ENCODE measurements at regions not wholly inside any gene's neighbourhood (a gene's known extent, or its start where the extent isn't known, plus 50 kb on each side); places are given as distances from the start of the nearest gene placed in this dataset.

DNA sequence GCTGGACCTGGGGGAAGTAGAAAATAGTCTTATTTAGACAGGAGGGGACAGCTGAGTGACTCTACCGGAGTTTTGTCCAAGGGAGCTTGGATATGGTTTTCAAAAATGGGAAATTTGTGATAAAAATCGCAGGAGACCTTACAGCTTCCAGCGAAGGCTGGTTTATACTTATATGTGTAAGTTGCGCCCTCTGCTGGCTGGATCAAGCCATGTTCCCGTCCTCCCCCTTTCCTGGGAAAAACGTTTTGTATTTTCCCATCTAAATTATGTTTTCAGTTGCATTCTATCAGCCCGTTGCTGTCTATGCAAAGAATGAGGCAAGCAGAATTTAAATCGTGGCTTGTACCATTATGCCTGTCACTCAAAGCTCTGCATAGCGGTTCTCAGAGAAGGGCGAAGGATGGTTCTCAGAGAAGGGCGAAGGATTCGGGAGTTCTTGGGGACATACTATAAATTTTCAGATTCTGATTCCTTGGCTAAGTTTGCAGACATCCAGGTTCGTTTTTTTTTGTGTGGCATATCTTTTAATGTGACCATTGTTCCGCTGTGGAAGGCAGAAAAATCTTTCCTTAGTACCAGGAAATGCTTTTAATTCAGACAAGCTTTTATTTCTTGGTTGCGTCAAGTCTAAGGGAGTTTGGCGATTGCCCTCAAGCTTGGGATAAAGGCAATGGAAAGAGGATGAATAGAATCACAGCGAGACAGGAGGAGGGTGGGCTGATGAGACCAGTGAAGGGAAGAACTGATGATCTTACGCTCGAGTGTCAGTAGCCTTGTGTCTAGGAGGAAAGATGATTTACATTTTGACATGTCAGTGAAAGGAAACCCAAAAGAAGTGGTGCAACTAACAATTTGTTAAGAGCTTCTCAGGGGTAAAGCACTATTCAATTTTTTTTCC, 128.5 kb upstream of the ARX start:
- no peaks in the 10 kb centered on the region for H3K36me3 ChIP-seq
- WGBS, 2 donors, result 7 to 23% methylated on average over 18 to 19 of the region's 19 CpGs
- DNase-seq (ENCODE audit: low spot score in 2 of 2), result peak; percentile 49 to 68
- H3K27ac ChIP-seq, result no peak overlapping the region
- no peaks in the 10 kb centered on the region for H3K9me3 ChIP-seq
- TF ChIP-seq POLR2A (IDR thresholded peaks at IDR 0.05), result no peak
- TF ChIP-seq, protein P1, sequence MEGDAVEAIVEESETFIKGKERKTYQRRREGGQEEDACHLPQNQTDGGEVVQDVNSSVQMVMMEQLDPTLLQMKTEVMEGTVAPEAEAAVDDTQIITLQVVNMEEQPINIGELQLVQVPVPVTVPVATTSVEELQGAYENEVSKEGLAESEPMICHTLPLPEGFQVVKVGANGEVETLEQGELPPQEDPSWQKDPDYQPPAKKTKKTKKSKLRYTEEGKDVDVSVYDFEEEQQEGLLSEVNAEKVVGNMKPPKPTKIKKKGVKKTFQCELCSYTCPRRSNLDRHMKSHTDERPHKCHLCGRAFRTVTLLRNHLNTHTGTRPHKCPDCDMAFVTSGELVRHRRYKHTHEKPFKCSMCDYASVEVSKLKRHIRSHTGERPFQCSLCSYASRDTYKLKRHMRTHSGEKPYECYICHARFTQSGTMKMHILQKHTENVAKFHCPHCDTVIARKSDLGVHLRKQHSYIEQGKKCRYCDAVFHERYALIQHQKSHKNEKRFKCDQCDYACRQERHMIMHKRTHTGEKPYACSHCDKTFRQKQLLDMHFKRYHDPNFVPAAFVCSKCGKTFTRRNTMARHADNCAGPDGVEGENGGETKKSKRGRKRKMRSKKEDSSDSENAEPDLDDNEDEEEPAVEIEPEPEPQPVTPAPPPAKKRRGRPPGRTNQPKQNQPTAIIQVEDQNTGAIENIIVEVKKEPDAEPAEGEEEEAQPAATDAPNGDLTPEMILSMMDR (IDR thresholded peaks at IDR 0.05), result peak; percentile 40 to 69 (median 64)
- no peak for TF ChIP-seq EP300 (IDR thresholded peaks at IDR 0.05)
- peaks cover 0 to 21% of the 10 kb centered on the region in 2 donors for H3K27me3 ChIP-seq
- no peaks in the 10 kb centered on the region for H3K4me1 ChIP-seq
- H3K4me3 ChIP-seq, result no peak overlapping the region

DNA sequence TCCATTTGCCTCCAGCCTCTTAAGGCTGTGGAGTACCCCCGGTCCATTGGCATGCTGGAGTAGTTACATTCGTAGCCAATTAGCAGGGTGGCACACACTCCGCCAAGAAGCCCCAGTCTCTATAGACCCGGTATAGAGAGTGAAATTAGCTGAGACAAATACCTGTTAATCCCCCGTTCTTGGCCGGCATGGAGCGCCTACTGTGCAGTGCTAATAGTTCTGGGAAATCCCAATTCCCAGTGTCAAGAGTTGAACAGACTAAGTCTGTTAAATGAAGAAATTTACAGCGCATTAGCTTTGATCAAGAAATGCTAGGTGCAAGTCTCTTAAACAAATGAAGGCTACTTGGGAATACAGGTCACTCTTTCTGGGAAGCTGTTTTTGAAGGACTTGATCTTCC, 127.8 kb upstream of the ARX start:
- Histone ChIP-seq H3K4me1 (no peaks in the 10 kb centered on the region), H3K36me3 (no peaks in the 10 kb centered on the region), H3K4me3 (no peak overlapping the region), H3K9me3 (no peaks in the 10 kb centered on the region), H3K27ac (no peak overlapping the region), H3K27me3 (peaks cover 0 to 21% of the 10 kb centered on the region in 2 donors)
- TF ChIP-seq POLR2A (IDR thresholded peaks at IDR 0.05), result no peak
- no peak for TF ChIP-seq EP300 (IDR thresholded peaks at IDR 0.05)
- TF ChIP-seq, protein P1 (IDR thresholded peaks at IDR 0.05), result no peak
- no peak for DNase-seq (ENCODE audit: low spot score in 2 of 2)
- 66 to 77% methylated on average over 8 of the region's 8 CpGs for WGBS, 2 donors

DNA sequence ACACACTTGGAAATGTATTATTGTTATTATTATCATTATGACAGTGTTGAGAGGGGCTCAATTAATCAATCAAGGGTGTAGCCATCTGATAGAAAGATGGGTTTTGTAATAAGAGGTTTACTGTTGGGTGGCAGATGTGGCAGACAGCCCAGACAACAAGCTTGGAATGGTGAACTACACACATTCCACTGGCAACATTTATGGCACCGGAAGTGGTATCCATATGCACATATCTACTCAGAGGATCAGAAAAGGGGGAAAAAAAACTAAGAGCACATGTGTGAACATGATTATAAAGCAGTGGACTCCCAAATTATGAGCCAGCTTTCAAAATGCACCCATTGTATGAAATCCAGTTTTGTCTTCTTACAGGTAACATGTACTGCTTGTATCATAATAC, 125.9 kb upstream of the ARX start:
- WGBS, 2 donors, result 60 to 92% methylated on average over 1 of the region's 1 CpG
- no peaks in the 10 kb centered on the region for H3K9me3 ChIP-seq
- no peak for DNase-seq (ENCODE audit: low spot score in 2 of 2)

DNA sequence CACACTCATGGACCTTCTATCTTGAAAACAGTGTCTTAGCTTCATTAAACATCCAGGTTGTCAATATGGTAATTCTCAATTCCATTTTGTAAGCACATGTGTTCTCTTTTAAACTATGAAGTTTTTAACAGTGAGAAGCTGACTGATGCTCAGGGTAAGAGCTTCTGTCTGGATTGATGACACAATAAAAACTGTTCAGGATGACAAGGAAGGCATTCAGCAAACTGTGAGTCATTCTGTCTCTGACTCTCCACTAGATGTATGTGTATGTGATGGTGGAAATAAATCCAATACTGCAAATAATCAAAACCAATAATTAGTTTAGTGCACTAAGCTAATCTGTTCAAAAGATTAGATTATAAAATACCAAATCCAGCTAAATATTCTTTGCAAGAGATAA, 115.3 kb upstream of the ARX start:
- no peak for TF ChIP-seq POLR2A (IDR thresholded peaks at IDR 0.05)
- no peak for TF ChIP-seq EP300 (IDR thresholded peaks at IDR 0.05)
- TF ChIP-seq, protein P1 (IDR thresholded peaks at IDR 0.05), result no peak
- H3K36me3 ChIP-seq, result no peaks in the 10 kb centered on the region
- no peaks in the 10 kb centered on the region for H3K9me3 ChIP-seq
- H3K27ac ChIP-seq, result no peak overlapping the region
- no peaks in the 10 kb centered on the region for H3K27me3 ChIP-seq
- no peak for DNase-seq (ENCODE audit: low spot score in 2 of 2)
- no peak overlapping the region for H3K4me3 ChIP-seq
- no peaks in the 10 kb centered on the region for H3K4me1 ChIP-seq

More for the DNA sequence above, 125.9 kb upstream of the ARX start:
- Histone ChIP-seq H3K4me1 (no peaks in the 10 kb centered on the region), H3K4me3 (no peak overlapping the region), H3K27me3 (peaks cover 0 to 21% of the 10 kb centered on the region in 2 donors), H3K27ac (no peak overlapping the region), H3K36me3 (no peaks in the 10 kb centered on the region)
- no peak for TF ChIP-seq POLR2A (IDR thresholded peaks at IDR 0.05)
- TF ChIP-seq EP300 (IDR thresholded peaks at IDR 0.05), result no peak
- TF ChIP-seq, protein P1 (IDR thresholded peaks at IDR 0.05), result no peak

DNA sequence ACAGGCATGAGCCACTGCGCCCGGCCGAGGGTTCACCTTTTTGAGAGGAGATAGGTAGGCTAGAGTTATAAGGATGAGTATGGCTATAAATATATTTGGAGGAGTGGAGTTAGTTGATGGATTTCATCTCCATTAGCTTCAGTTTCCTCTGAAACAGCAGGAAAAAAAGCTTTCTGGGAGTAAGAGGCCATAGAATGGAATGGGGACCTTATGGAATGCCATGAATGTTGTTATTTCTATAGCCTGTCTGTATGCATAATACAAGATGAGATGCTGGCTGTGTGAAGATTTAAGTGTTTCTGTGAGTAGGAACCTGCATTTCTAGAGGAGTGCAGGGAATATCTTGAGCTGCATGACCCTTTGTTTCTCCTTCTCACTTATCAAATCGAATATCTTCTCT, 114.9 kb upstream of the ARX start:
- H3K4me1 ChIP-seq, result no peaks in the 10 kb centered on the region
- 80 to 82% methylated on average over 4 of the region's 4 CpGs for WGBS, 2 donors
- TF ChIP-seq, protein P1 (IDR thresholded peaks at IDR 0.05), result no peak
- TF ChIP-seq POLR2A (IDR thresholded peaks at IDR 0.05), result no peak
- no peak for TF ChIP-seq EP300 (IDR thresholded peaks at IDR 0.05)
- no peak for DNase-seq (ENCODE audit: low spot score in 2 of 2)
- no peak overlapping the region for H3K4me3 ChIP-seq
- H3K36me3 ChIP-seq, result no peaks in the 10 kb centered on the region
- H3K27ac ChIP-seq, result no peak overlapping the region
- no peaks in the 10 kb centered on the region for H3K27me3 ChIP-seq
- H3K9me3 ChIP-seq, result no peaks in the 10 kb centered on the region

All from tibial nerve (tissue), 4 donors.